ENCODE measurements at regions not wholly inside any gene's neighbourhood (a gene's known extent, or its start where the extent isn't known, plus 50 kb on each side); places are given as distances from the start of the nearest gene placed in this dataset.
"Not testable (repeated sequence)": the region's sequence is repeated elsewhere in the genome, so short reads cannot be mapped to it uniquely, and the experiment has no call there.

- no peak for DNase-seq
These were observed 2841.1 kb upstream of the PCDH20 start for GRCh38 chr13:64256751-64257150.

GRCh38 chr13:64255988-64256387 lies 2840.3 kb upstream of the PCDH20 start:
- DNase-seq, result no peak

GRCh38 chr13:64248371-64249065 lies 2832.9 kb upstream of the PCDH20 start:
- DNase-seq, result no peak

- DNase-seq, result no peak
These were observed 2823.7 kb upstream of the PCDH20 start for GRCh38 chr13:64239372-64239771.

GRCh38 chr13:64234255-64234654 lies 2818.6 kb upstream of the PCDH20 start:
- DNase-seq, result no peak

- no peak for DNase-seq
These were observed 2807.4 kb upstream of the PCDH20 start for GRCh38 chr13:64223016-64223415.

- no peak for DNase-seq
These were observed 2791.0 kb upstream of the PCDH20 start for GRCh38 chr13:64206430-64207225.

- no peak for DNase-seq
These were observed 2786.9 kb upstream of the PCDH20 start for GRCh38 chr13:64202517-64202916.

- DNase-seq, result no peak
These were observed 2781.6 kb upstream of the PCDH20 start for GRCh38 chr13:64197232-64197631.

GRCh38 chr13:64186503-64187250 lies 2771.0 kb upstream of the PCDH20 start:
- no peak for DNase-seq

- DNase-seq, result no peak
These were observed 2770.4 kb upstream of the PCDH20 start for GRCh38 chr13:64186071-64186470.

GRCh38 chr13:64180756-64181155 lies 2765.1 kb upstream of the PCDH20 start:
- no peak for DNase-seq

- DNase-seq, result no peak
These were observed 2750.2 kb upstream of the PCDH20 start for GRCh38 chr13:64165826-64166225.

- DNase-seq, result peak in 2 of 56 donors; percentile 0
These were observed 2748.8 kb upstream of the PCDH20 start for GRCh38 chr13:64164435-64164834.

- no peak for DNase-seq
These were observed 2744.8 kb upstream of the PCDH20 start for GRCh38 chr13:64160479-64160878.

GRCh38 chr13:64158908-64159307 lies 2743.3 kb upstream of the PCDH20 start:
- no peak for DNase-seq

- DNase-seq, result no peak
These were observed 2738.9 kb upstream of the PCDH20 start for GRCh38 chr13:64154514-64154913.

GRCh38 chr13:64130600-64130999 lies 2715.0 kb upstream of the PCDH20 start:
- no peak for DNase-seq

GRCh38 chr13:64130171-64130570 lies 2714.5 kb upstream of the PCDH20 start:
- no peak for DNase-seq

GRCh38 chr13:64127856-64128255 lies 2712.2 kb upstream of the PCDH20 start:
- DNase-seq, result no peak

GRCh38 chr13:64127192-64127591 lies 2711.5 kb upstream of the PCDH20 start:
- no peak for DNase-seq

- not testable (repeated sequence) for DNase-seq
These were observed 2705.5 kb upstream of the PCDH20 start for GRCh38 chr13:64121023-64121709.

Data from amygdala (tissue), 56 donors.